ENCODE measurements at regions not wholly inside any gene's neighbourhood (a gene's known extent, or its start where the extent isn't known, plus 50 kb on each side); places are given as distances from the start of the nearest gene placed in this dataset.

GRCh38 chr4:53714236-53715140 is 123.2 kb upstream of the LNX1 start:
- ATAC-seq (no peak), DNase-seq (no peak)
- Histone ChIP-seq H3K27me3 (no peaks in the 10 kb centered on the region), H3K9me3 (no peaks in the 10 kb centered on the region), H3K4me3 (no peak overlapping the region), H3K27ac (no peak overlapping the region), H3K36me3 (no peaks in the 10 kb centered on the region), H3K4me1 (peaks cover 0 to 4% of the 10 kb centered on the region in 2 donors)
- intact Hi-C loops (cut with DNase I; ENCODE audit: low total_unique reads) = no loop called here
- no peak for TF ChIP-seq CTCF (IDR thresholded peaks at IDR 0.05 in 4 of 5, conservative IDR thresholded peaks at IDR 0.05 in 1 of 5)
- TF ChIP-seq POLR2A (IDR thresholded peaks at IDR 0.05) = no peak
- in situ Hi-C loops (cut with MboI; ENCODE audit: low sequenced_read_pairs in 4 of 4) = loop anchor here in 1 of 4 donors (25.0 kb wide), 1 partner anchor 523 kb away; the partner anchor contains the start of gene PDGFRA

GRCh38 chr4:53713767-53714166 is 122.5 kb upstream of the LNX1 start:
- intact Hi-C loops (cut with DNase I; ENCODE audit: low total_unique reads) = no loop called here
- DNase-seq (no peak), ATAC-seq (no peak)
- peaks cover 0 to 4% of the 10 kb centered on the region in 2 donors for H3K4me1 ChIP-seq
- in situ Hi-C loops (cut with MboI; ENCODE audit: low sequenced_read_pairs in 4 of 4) = loop anchor here in 1 of 4 donors (25.0 kb wide), 1 partner anchor 524 kb away; the partner anchor contains the start of gene PDGFRA
- no peak for TF ChIP-seq POLR2A (IDR thresholded peaks at IDR 0.05)
- no peak for TF ChIP-seq CTCF (IDR thresholded peaks at IDR 0.05 in 4 of 5, conservative IDR thresholded peaks at IDR 0.05 in 1 of 5)
- H3K27me3 ChIP-seq = no peaks in the 10 kb centered on the region
- no peak overlapping the region for H3K27ac ChIP-seq
- H3K36me3 ChIP-seq = no peaks in the 10 kb centered on the region
- no peak overlapping the region for H3K4me3 ChIP-seq
- H3K9me3 ChIP-seq = no peaks in the 10 kb centered on the region

GRCh38 chr4:53713296-53713695 is 122.0 kb upstream of the LNX1 start:
- DNase-seq (no peak), ATAC-seq (no peak)
- H3K36me3 ChIP-seq = no peaks in the 10 kb centered on the region
- in situ Hi-C loops (cut with MboI; ENCODE audit: low sequenced_read_pairs in 4 of 4) (loop anchor here in 1 of 4 donors (25.0 kb wide), 1 partner anchor 524 kb away; the partner anchor contains the start of gene PDGFRA), intact Hi-C loops (cut with DNase I; ENCODE audit: low total_unique reads) (no loop called here)
- H3K4me3 ChIP-seq = no peak overlapping the region
- no peak for TF ChIP-seq POLR2A (IDR thresholded peaks at IDR 0.05)
- no peak for TF ChIP-seq CTCF (IDR thresholded peaks at IDR 0.05 in 4 of 5, conservative IDR thresholded peaks at IDR 0.05 in 1 of 5)
- no peaks in the 10 kb centered on the region for H3K9me3 ChIP-seq
- H3K27ac ChIP-seq = no peak overlapping the region
- H3K4me1 ChIP-seq = peaks cover 0 to 4% of the 10 kb centered on the region in 2 donors
- H3K27me3 ChIP-seq = no peaks in the 10 kb centered on the region

- in situ Hi-C loops (cut with MboI; ENCODE audit: low sequenced_read_pairs in 4 of 4) = loop anchor here in 1 of 4 donors (25.0 kb wide), 1 partner anchor 525 kb away; the partner anchor contains the start of gene PDGFRA
- Histone ChIP-seq H3K4me3 (no peak overlapping the region), H3K36me3 (no peaks in the 10 kb centered on the region), H3K27ac (peak overlapping the region in 1 of 4 donors; percentile 1), H3K9me3 (no peaks in the 10 kb centered on the region), H3K4me1 (peaks cover 0 to 4% of the 10 kb centered on the region in 2 donors), H3K27me3 (no peaks in the 10 kb centered on the region)
- TF ChIP-seq POLR2A (IDR thresholded peaks at IDR 0.05) (no peak), CTCF (IDR thresholded peaks at IDR 0.05 in 4 of 5, conservative IDR thresholded peaks at IDR 0.05 in 1 of 5) (no peak)
- ATAC-seq = no peak
- DNase-seq = no peak
- intact Hi-C loops (cut with DNase I; ENCODE audit: low total_unique reads) = no loop called here
These were observed 121.2 kb upstream of the LNX1 start for GRCh38 chr4:53712408-53713020.

Data from gastrocnemius medialis (tissue), 4 donors.